Gastroesophageal sphincter (tissue), 3 donors: ENCODE measurements at regions not wholly inside any gene's neighbourhood (a gene's known extent, or its start where the extent isn't known, plus 50 kb on each side); places are given as distances from the start of the nearest gene placed in this dataset.

Experiments
- CTCF ChIP-seq, 4 experiments: fragments of 200-600 bp in 2 of 4; fragments of 450-650 bp in 2 of 4; sonication (generic) in 1 of 4; IDR thresholded peaks; one replicate each; pipeline ENCODE4 v1.5.1; 2017 to 2019; ENCODE audit warnings: antibody characterized with exemption in 4 of 4, mild to moderate bottlenecking in 2 of 4, moderate library complexity in 2 of 4
- POLR2A ChIP-seq, 2 donors: fragments of 450-650 bp; IDR thresholded peaks; one replicate each; pipeline ENCODE4 v1.6.1; 2017; ENCODE audit warnings: antibody characterized with exemption in 2 of 2, mild to moderate bottlenecking in 2 of 2, moderate library complexity in 1 of 2
- POLR2AphosphoS5 ChIP-seq: sonication (generic); formaldehyde crosslinking; IDR thresholded peaks from one replicate; pipeline ENCODE4 v1.6.1; 2017; ENCODE audit warnings: antibody characterized with exemption

- no peak for TF ChIP-seq CTCF (IDR thresholded peaks at IDR 0.05)
- TF ChIP-seq POLR2A (IDR thresholded peaks at IDR 0.05), result no peak
- no peak for TF ChIP-seq POLR2AphosphoS5
Observed at GRCh38 chr5:39880985-39881384, 456.2 kb upstream of the DAB2 start.
